H9 (cell line): ENCODE measurements at regions not wholly inside any gene's neighbourhood (a gene's known extent, or its start where the extent isn't known, plus 50 kb on each side); places are given as distances from the start of the nearest gene placed in this dataset.
"Not testable (repeated sequence)": the region's sequence is repeated elsewhere in the genome, so short reads cannot be mapped to it uniquely, and the experiment has no call there.

Source experiments
- DNase-seq: peaks from one replicate; pipeline ENCODE4 v3.0.0-alpha.2; 2017
- H2AFZ ChIP-seq: one replicate; pipeline ENCODE4 v1.6.1; 2013; ENCODE audit warnings: mild to moderate bottlenecking, low read length, control low read depth, moderate library complexity
- H2AK5ac ChIP-seq: 2 replicates; pipeline ENCODE4 v1.6.1; 2013; ENCODE audit warnings: low read length, control low read depth, mixed read lengths; ENCODE audit not compliant: insufficient read length
- H2BK120ac ChIP-seq: one replicate; pipeline ENCODE4 v1.6.1; 2013; ENCODE audit warnings: low read depth, mild to moderate bottlenecking, low read length, control low read depth, inconsistent platforms; ENCODE audit not compliant: poor library complexity, severe bottlenecking
- H2BK12ac ChIP-seq: 2 replicates; pipeline ENCODE4 v1.6.1; 2013; ENCODE audit warnings: low read length, control low read depth, mixed read lengths, low read depth; ENCODE audit not compliant: insufficient read length
- H2BK15ac ChIP-seq: 2 replicates; pipeline ENCODE4 v1.6.1; 2013; ENCODE audit warnings: low read depth, low read length, control low read depth
- H2BK20ac ChIP-seq: one replicate; pipeline ENCODE4 v1.6.1; 2013; ENCODE audit warnings: low read depth, mild to moderate bottlenecking, low read length, control low read depth, inconsistent platforms; ENCODE audit not compliant: poor library complexity, severe bottlenecking
- H2BK5ac ChIP-seq: 2 replicates; pipeline ENCODE4 v1.6.1; 2013; ENCODE audit warnings: low read length, control low read depth, mixed read lengths; ENCODE audit not compliant: insufficient read length
- H3K14ac ChIP-seq: 2 replicates; pipeline ENCODE4 v1.6.1; 2013; ENCODE audit warnings: low read length, control low read depth; ENCODE audit not compliant: insufficient read depth
- H3K18ac ChIP-seq: 2 replicates; pipeline ENCODE4 v1.6.1; 2013; ENCODE audit warnings: low read depth, mild to moderate bottlenecking, mixed read lengths, low read length, control low read depth; ENCODE audit not compliant: insufficient read length
- H3K23ac ChIP-seq: 2 replicates; pipeline ENCODE4 v1.6.1; 2013; ENCODE audit warnings: low read length, control low read depth, mixed read lengths, low read depth; ENCODE audit not compliant: insufficient read length
- H3K23me2 ChIP-seq: 2 replicates; pipeline ENCODE4 v1.6.1; 2013; ENCODE audit warnings: low read depth, mild to moderate bottlenecking, mixed read lengths, low read length, control low read depth; ENCODE audit not compliant: insufficient read length, poor library complexity, severe bottlenecking
- H3K27ac ChIP-seq: 2 replicates; pipeline ENCODE4 v1.5.1; 2013; ENCODE audit warnings: low read length, control low read depth, mixed read lengths, low read depth; ENCODE audit not compliant: insufficient read length
- H3K27me3 ChIP-seq: 2 replicates; pipeline ENCODE4 v1.6.1; 2013; ENCODE audit warnings: low read length, control low read depth, inconsistent platforms; ENCODE audit not compliant: insufficient read depth
- H3K4ac ChIP-seq: 2 replicates; pipeline ENCODE4 v1.6.1; 2013; ENCODE audit warnings: low read depth, mild to moderate bottlenecking, control low read depth, inconsistent platforms, low read length, moderate library complexity
- H3K4me1 ChIP-seq: 2 replicates; pipeline ENCODE4 v1.6.1; 2013; ENCODE audit warnings: low read length, control low read depth, inconsistent platforms; ENCODE audit not compliant: insufficient read depth
- H3K4me2 ChIP-seq: 2 replicates; pipeline ENCODE4 v1.6.1; 2013; ENCODE audit warnings: low read length, control low read depth, mixed read lengths; ENCODE audit not compliant: insufficient read length, insufficient read depth
- H3K56ac ChIP-seq: 2 replicates; pipeline ENCODE4 v1.6.1; 2013; ENCODE audit warnings: low read depth, mild to moderate bottlenecking, mixed read lengths, low read length, control low read depth; ENCODE audit not compliant: insufficient read length
- H3K79me1 ChIP-seq: 2 replicates; pipeline ENCODE4 v1.6.1; 2013; ENCODE audit warnings: low read depth, mild to moderate bottlenecking, moderate library complexity, low read length, control low read depth, inconsistent platforms; ENCODE audit not compliant: insufficient read depth, poor library complexity, severe bottlenecking
- H3K79me2 ChIP-seq: 2 replicates; pipeline ENCODE4 v1.6.1; 2013; ENCODE audit warnings: low read length, control low read depth, inconsistent platforms; ENCODE audit not compliant: insufficient read depth
- H3K9ac ChIP-seq: 2 replicates; pipeline ENCODE4 v1.6.1; 2013; ENCODE audit warnings: low read length, control low read depth, mixed read lengths; ENCODE audit not compliant: insufficient read length; ENCODE audit errors: extremely low read depth
- H3K9me3 ChIP-seq: one replicate; pipeline ENCODE4 v1.6.1; 2013; ENCODE audit warnings: low read depth, low read length, inconsistent platforms; ENCODE audit not compliant: control insufficient read depth
- H3T11ph ChIP-seq: one replicate; pipeline ENCODE4 v1.6.1; 2013; ENCODE audit warnings: mild to moderate bottlenecking, low read length, control low read depth, inconsistent platforms
- H4K20me1 ChIP-seq: one replicate; pipeline ENCODE4 v1.6.1; 2013; ENCODE audit not compliant: control insufficient read depth, insufficient read length, insufficient read depth
- H4K5ac ChIP-seq: 2 replicates; pipeline ENCODE4 v1.6.1; 2013; ENCODE audit warnings: low read depth, mild to moderate bottlenecking, mixed read lengths, low read length, control low read depth; ENCODE audit not compliant: insufficient read length
- H4K8ac ChIP-seq: replicated peaks from 2 replicates; pipeline ENCODE4 v1.6.1; 2013; ENCODE audit warnings: low read length, control low read depth, mixed read lengths, low read depth; ENCODE audit not compliant: insufficient read length
- H4K91ac ChIP-seq: 2 replicates; pipeline ENCODE4 v1.6.1; 2013; ENCODE audit warnings: low read depth, mild to moderate bottlenecking, moderate library complexity, mixed read lengths, low read length, control low read depth; ENCODE audit not compliant: insufficient read length
- H3K27ac Mint-ChIP-seq, 3 experiments: 2 replicates in 2 of 3; 3 replicates in 1 of 3; pipeline ENCODE4 v1.8.0; 2020 to 2021; ENCODE audit warnings: mixed read lengths in 3 of 3, mild to moderate bottlenecking in 1 of 3, moderate library complexity in 1 of 3
- H3K27me3 Mint-ChIP-seq: 2 replicates; pipeline ENCODE4 v1.8.0; 2021; ENCODE audit warnings: low read depth, mild to moderate bottlenecking, moderate library complexity, mixed read lengths
- H3K36me3 Mint-ChIP-seq, 3 experiments: 2 replicates in 2 of 3; 3 replicates in 1 of 3; pipeline ENCODE4 v1.8.0; 2020 to 2021; ENCODE audit warnings: low read depth in 3 of 3, mixed read lengths in 3 of 3; ENCODE audit not compliant: insufficient read depth in 1 of 3
- H3K4me1 Mint-ChIP-seq, 2 experiments: 2 replicates each; pipeline ENCODE4 v1.8.0; 2020; ENCODE audit warnings: mixed read lengths in 2 of 2
- H3K4me3 Mint-ChIP-seq, 2 experiments: 2 replicates in 1 of 2; 3 replicates in 1 of 2; pipeline ENCODE4 v1.8.0; 2020 to 2021; ENCODE audit warnings: mild to moderate bottlenecking in 2 of 2, mixed read lengths in 2 of 2, moderate library complexity in 1 of 2
- H3K9me3 Mint-ChIP-seq, 2 experiments: 2 replicates in 1 of 2; 3 replicates in 1 of 2; pipeline ENCODE4 v1.8.0; 2020; ENCODE audit warnings: mild to moderate bottlenecking in 2 of 2, mixed read lengths in 2 of 2, moderate library complexity in 1 of 2
- WGBS: extraction: QIAGEN DNeasy Blood & Tissue Kit; methylation state at CpG from one replicate; pipeline ENCODE4 v1.1.7; 2013; ENCODE audit warnings: missing lambda C conversion rate, low lambda C conversion rate, mixed read lengths; ENCODE audit not compliant: insufficient read length; ENCODE audit errors: extremely low coverage; 5-methylcytosine and 5-hydroxymethylcytosine counted together

DNA sequence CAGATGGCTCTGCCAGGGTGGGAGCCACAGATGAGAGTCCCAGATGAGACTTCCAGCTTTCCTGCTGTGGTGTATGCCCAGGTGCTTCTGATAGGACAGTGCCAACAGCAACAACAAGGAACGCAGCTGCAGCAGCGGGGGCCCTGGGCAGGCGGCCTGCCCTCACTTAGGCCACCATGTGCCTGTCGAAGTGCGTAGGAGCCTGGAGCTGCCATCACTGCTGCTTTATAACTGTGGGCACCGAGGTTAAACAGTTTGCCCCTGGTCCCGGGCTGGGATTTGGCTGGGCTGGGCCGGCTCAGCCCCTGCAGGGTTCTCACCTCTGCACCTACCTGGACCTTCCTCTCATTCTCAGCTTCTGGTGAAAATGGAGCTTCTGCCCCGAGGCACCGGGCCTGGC is 54.4 kb upstream of the LRPAP1 start:
- H3K4me1 Mint-ChIP-seq, H3K18ac ChIP-seq, H3K9me3 ChIP-seq, H3T11ph ChIP-seq, H3K4me2 ChIP-seq, H3K56ac ChIP-seq, H4K5ac ChIP-seq, H3K36me3 Mint-ChIP-seq, H3K4ac ChIP-seq, H3K14ac ChIP-seq, H2AFZ ChIP-seq, DNase-seq, H4K91ac ChIP-seq, H2BK5ac ChIP-seq, H3K23ac ChIP-seq, H4K20me1 ChIP-seq, H3K4me3 Mint-ChIP-seq, H4K8ac ChIP-seq, H2BK120ac ChIP-seq, H3K27me3 ChIP-seq, H3K79me2 ChIP-seq, H3K9ac ChIP-seq, H3K9me3 Mint-ChIP-seq, H3K27ac Mint-ChIP-seq, H3K4me1 ChIP-seq, H2BK20ac ChIP-seq, H3K79me1 ChIP-seq, H3K23me2 ChIP-seq, H2AK5ac ChIP-seq, H3K27ac ChIP-seq, H2BK15ac ChIP-seq, H2BK12ac ChIP-seq: not testable (repeated sequence)
- peaks cover 25% of the 10 kb centered on the region for H3K27me3 Mint-ChIP-seq
- WGBS = no CpG with 5 or more reads among the region's 10 CpGs

DNA sequence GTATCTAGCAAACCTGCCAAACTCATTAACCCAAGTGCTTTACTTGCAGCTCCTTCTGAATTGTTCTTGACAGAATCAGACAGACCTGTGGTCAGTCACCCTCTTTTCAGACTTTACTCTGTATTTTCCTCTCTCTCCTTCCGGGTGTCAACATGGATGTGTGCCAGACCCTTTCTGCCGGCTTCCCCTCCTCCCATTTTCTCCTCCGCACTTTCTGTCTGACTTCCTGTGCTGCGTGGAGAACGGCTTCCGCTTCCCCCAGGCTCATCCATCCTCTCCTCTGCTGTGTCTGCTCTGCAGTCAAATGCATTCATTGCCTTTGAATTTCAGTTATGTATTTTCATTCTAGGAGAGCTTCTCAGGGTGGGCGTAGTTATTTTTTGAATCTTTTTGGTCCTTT is 53.3 kb upstream of the LRPAP1 start:
- H2BK120ac ChIP-seq, H2BK15ac ChIP-seq, H3K9me3 Mint-ChIP-seq, H3K9ac ChIP-seq, H3K27me3 ChIP-seq, H3K79me2 ChIP-seq, H3K27ac ChIP-seq, H3K4ac ChIP-seq, H3K4me1 Mint-ChIP-seq, H4K8ac ChIP-seq, H3K4me3 Mint-ChIP-seq, H3K23me2 ChIP-seq, H2AK5ac ChIP-seq, H3K79me1 ChIP-seq, H3K36me3 Mint-ChIP-seq, H3K14ac ChIP-seq, H3T11ph ChIP-seq, H2BK5ac ChIP-seq, H3K9me3 ChIP-seq, H2BK20ac ChIP-seq, H2BK12ac ChIP-seq, H3K56ac ChIP-seq, H4K5ac ChIP-seq, H2AFZ ChIP-seq, H3K18ac ChIP-seq, H4K91ac ChIP-seq, H3K4me1 ChIP-seq, DNase-seq, H3K23ac ChIP-seq, H4K20me1 ChIP-seq, H3K4me2 ChIP-seq: not testable (repeated sequence)
- Mint-ChIP-seq H3K27ac (0 out of 7 replicates have a peak overlapping the region, but pooled peaks of 1 of the 3 experiments have one; percentile 62), H3K27me3 (peaks cover 24% of the 10 kb centered on the region)
- WGBS = no CpG with 5 or more reads among the region's 7 CpGs
